ENCODE measurements at regions not wholly inside any gene's neighbourhood (a gene's known extent, or its start where the extent isn't known, plus 50 kb on each side); places are given as distances from the start of the nearest gene placed in this dataset.

- Histone ChIP-seq H3K4me2 (ENCODE audit: extremely low read depth, insufficient read depth, low read length) (no peak overlapping the region), H3K9me3 (ENCODE audit: control insufficient read depth, insufficient read depth, low read depth, low read length) (no peaks in the 10 kb centered on the region), H3K36me3 (ENCODE audit: control insufficient read depth, insufficient read depth, low read length) (no peaks in the 10 kb centered on the region), H3K27ac (ENCODE audit: insufficient read depth, low read length) (no peak overlapping the region), H4K20me1 (ENCODE audit: control insufficient read depth, extremely low read depth, insufficient read depth, low read length) (no peaks in the 10 kb centered on the region), H3K4me3 (replicated peaks in 1 of 4; ENCODE audit: control extremely low read depth in 1 of 4, insufficient read depth in 1 of 4, low read depth in 3 of 4, low read length in 4 of 4) (no peak overlapping the region), H3K27me3 (ENCODE audit: control insufficient read depth, insufficient read depth, low read length) (peaks cover 6% of the 10 kb centered on the region), H3K9ac (ENCODE audit: insufficient read depth, low read length) (no peak overlapping the region), H3K4me1 (ENCODE audit: control insufficient read depth, extremely low read depth, insufficient read depth, low read length) (no peaks in the 10 kb centered on the region), H2AFZ (ENCODE audit: low read length) (no peak overlapping the region), H3K79me2 (ENCODE audit: control insufficient read depth, insufficient read depth, low read length) (no peaks in the 10 kb centered on the region)
- no peak for DNase-seq (ENCODE audit: low read depth in 2 of 2)
- TF ChIP-seq, protein P1, sequence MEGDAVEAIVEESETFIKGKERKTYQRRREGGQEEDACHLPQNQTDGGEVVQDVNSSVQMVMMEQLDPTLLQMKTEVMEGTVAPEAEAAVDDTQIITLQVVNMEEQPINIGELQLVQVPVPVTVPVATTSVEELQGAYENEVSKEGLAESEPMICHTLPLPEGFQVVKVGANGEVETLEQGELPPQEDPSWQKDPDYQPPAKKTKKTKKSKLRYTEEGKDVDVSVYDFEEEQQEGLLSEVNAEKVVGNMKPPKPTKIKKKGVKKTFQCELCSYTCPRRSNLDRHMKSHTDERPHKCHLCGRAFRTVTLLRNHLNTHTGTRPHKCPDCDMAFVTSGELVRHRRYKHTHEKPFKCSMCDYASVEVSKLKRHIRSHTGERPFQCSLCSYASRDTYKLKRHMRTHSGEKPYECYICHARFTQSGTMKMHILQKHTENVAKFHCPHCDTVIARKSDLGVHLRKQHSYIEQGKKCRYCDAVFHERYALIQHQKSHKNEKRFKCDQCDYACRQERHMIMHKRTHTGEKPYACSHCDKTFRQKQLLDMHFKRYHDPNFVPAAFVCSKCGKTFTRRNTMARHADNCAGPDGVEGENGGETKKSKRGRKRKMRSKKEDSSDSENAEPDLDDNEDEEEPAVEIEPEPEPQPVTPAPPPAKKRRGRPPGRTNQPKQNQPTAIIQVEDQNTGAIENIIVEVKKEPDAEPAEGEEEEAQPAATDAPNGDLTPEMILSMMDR (conservative IDR thresholded peaks at IDR 0.05 in 1 of 2, IDR thresholded peaks at IDR 0.05 in 1 of 2; ENCODE audit: low read depth in 1 of 2, low read length in 2 of 2) = no peak
- TF ChIP-seq EZH2 (IDR thresholded peaks at IDR 0.05; ENCODE audit: low read length, missing control alignments) = no peak
Measured at GRCh38 chr11:57092028-57092698, 89.6 kb upstream of the LRRC55 start.

DNA sequence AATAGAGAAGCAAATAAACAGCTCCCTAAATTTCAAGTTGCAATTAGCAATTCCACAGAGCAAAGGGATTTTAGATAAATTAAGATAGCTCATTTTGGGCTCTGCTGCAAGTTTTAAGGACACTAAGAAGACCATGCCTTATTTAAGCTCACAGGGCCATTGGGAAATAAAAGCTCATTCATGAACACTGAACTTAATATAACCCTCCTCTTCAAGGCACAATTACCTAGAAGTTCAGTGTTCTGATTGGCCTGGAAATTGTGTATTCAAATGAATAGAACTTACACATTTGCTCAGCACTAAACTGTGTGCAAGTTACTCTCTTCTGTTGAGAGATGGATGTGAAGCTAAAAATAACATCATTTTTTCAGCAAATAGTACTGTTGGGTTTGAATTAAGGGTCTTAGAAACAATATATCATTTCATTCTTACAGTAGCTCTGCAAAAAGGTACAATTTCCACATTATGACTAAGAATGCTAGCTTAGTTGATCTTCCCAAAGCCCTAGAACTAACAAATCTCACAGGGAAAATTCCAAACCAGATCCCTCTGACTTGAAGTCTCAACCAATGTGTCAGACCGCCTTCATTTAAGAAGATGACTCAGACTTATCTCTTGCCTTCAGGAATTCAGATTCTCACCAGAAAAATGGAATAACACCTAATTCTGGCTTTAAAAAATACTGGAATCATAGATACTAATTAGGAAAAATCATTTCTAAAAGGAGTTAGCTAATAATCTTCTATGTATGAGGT, 87.4 kb upstream of the LRRC55 start:
- H4K20me1 ChIP-seq (ENCODE audit: control insufficient read depth, extremely low read depth, insufficient read depth, low read length) = no peaks in the 10 kb centered on the region
- no peak overlapping the region for H3K4me3 ChIP-seq (replicated peaks in 1 of 4; ENCODE audit: control extremely low read depth in 1 of 4, insufficient read depth in 1 of 4, low read depth in 3 of 4, low read length in 4 of 4)
- H3K79me2 ChIP-seq (ENCODE audit: control insufficient read depth, insufficient read depth, low read length) = no peaks in the 10 kb centered on the region
- no peak overlapping the region for H2AFZ ChIP-seq (ENCODE audit: low read length)
- no peak overlapping the region for H3K27ac ChIP-seq (ENCODE audit: insufficient read depth, low read length)
- peak in 1 of 2 donors; percentile 45 for DNase-seq (ENCODE audit: low read depth in 2 of 2)
- no peaks in the 10 kb centered on the region for H3K4me1 ChIP-seq (ENCODE audit: control insufficient read depth, extremely low read depth, insufficient read depth, low read length)
- H3K36me3 ChIP-seq (ENCODE audit: control insufficient read depth, insufficient read depth, low read length) = no peaks in the 10 kb centered on the region
- H3K9ac ChIP-seq (ENCODE audit: insufficient read depth, low read length) = no peak overlapping the region
- no peaks in the 10 kb centered on the region for H3K9me3 ChIP-seq (ENCODE audit: control insufficient read depth, insufficient read depth, low read depth, low read length)
- H3K27me3 ChIP-seq (ENCODE audit: control insufficient read depth, insufficient read depth, low read length) = peaks cover 3% of the 10 kb centered on the region
- no peak for TF ChIP-seq EZH2 (IDR thresholded peaks at IDR 0.05; ENCODE audit: low read length, missing control alignments)
- TF ChIP-seq, protein P1 (conservative IDR thresholded peaks at IDR 0.05 in 1 of 2, IDR thresholded peaks at IDR 0.05 in 1 of 2; ENCODE audit: low read depth in 1 of 2, low read length in 2 of 2) = no peak
- H3K4me2 ChIP-seq (ENCODE audit: extremely low read depth, insufficient read depth, low read length) = no peak overlapping the region

GRCh38 chr11:57095417-57095816, 86.3 kb upstream of the LRRC55 start:
- TF ChIP-seq, protein P1 (conservative IDR thresholded peaks at IDR 0.05 in 1 of 2, IDR thresholded peaks at IDR 0.05 in 1 of 2; ENCODE audit: low read depth in 1 of 2, low read length in 2 of 2) = no peak
- no peak for TF ChIP-seq EZH2 (IDR thresholded peaks at IDR 0.05; ENCODE audit: low read length, missing control alignments)
- peaks cover 3% of the 10 kb centered on the region for H3K27me3 ChIP-seq (ENCODE audit: control insufficient read depth, insufficient read depth, low read length)
- no peak for DNase-seq (ENCODE audit: low read depth in 2 of 2)
- no peak overlapping the region for H3K27ac ChIP-seq (ENCODE audit: insufficient read depth, low read length)
- no peaks in the 10 kb centered on the region for H3K36me3 ChIP-seq (ENCODE audit: control insufficient read depth, insufficient read depth, low read length)
- no peak overlapping the region for H2AFZ ChIP-seq (ENCODE audit: low read length)
- H3K4me1 ChIP-seq (ENCODE audit: control insufficient read depth, extremely low read depth, insufficient read depth, low read length) = no peaks in the 10 kb centered on the region
- H3K9ac ChIP-seq (ENCODE audit: insufficient read depth, low read length) = no peak overlapping the region
- no peaks in the 10 kb centered on the region for H4K20me1 ChIP-seq (ENCODE audit: control insufficient read depth, extremely low read depth, insufficient read depth, low read length)
- no peaks in the 10 kb centered on the region for H3K79me2 ChIP-seq (ENCODE audit: control insufficient read depth, insufficient read depth, low read length)
- no peak overlapping the region for H3K4me2 ChIP-seq (ENCODE audit: extremely low read depth, insufficient read depth, low read length)
- no peaks in the 10 kb centered on the region for H3K9me3 ChIP-seq (ENCODE audit: control insufficient read depth, insufficient read depth, low read depth, low read length)
- no peak overlapping the region for H3K4me3 ChIP-seq (replicated peaks in 1 of 4; ENCODE audit: control extremely low read depth in 1 of 4, insufficient read depth in 1 of 4, low read depth in 3 of 4, low read length in 4 of 4)
